GM21390 (cell line): ENCODE measurements at regions not wholly inside any gene's neighbourhood (a gene's known extent, or its start where the extent isn't known, plus 50 kb on each side); places are given as distances from the start of the nearest gene placed in this dataset.
"Not testable (repeated sequence)": the region's sequence is repeated elsewhere in the genome, so short reads cannot be mapped to it uniquely, and the experiment has no call there.

Source experiments
- ATAC-seq: cut with Tn5 transposase; IDR thresholded peaks from one replicate; pipeline ENCODE4 v1.9.1; 2021; ENCODE audit not compliant: unreplicated experiment

- ATAC-seq: no peak
Observed at GRCh38 chr5:18507114-18507513, 872.9 kb downstream of the TAF11L14 start.

GRCh38 chr5:18517641-18518380, 883.6 kb downstream of the TAF11L14 start:
- no peak for ATAC-seq

- ATAC-seq: no peak
Observed at GRCh38 chr5:18523380-18523779, 889.1 kb downstream of the TAF11L14 start.

- no peak for ATAC-seq
Observed at GRCh38 chr5:18526792-18527405, 892.6 kb downstream of the TAF11L14 start.

GRCh38 chr5:18533137-18533536, 898.9 kb downstream of the TAF11L14 start:
- ATAC-seq: no peak

GRCh38 chr5:18534119-18534518, 899.9 kb downstream of the TAF11L14 start:
- no peak for ATAC-seq

GRCh38 chr5:18535753-18536152, 901.5 kb downstream of the TAF11L14 start:
- ATAC-seq: not testable (repeated sequence)

- ATAC-seq: no peak
Observed at GRCh38 chr5:18544421-18544820, 910.2 kb downstream of the TAF11L14 start.

GRCh38 chr5:18546591-18546990, 912.3 kb downstream of the TAF11L14 start:
- ATAC-seq: no peak

GRCh38 chr5:18551716-18552115, 917.5 kb downstream of the TAF11L14 start:
- no peak for ATAC-seq

GRCh38 chr5:18553269-18553668, 919.0 kb downstream of the TAF11L14 start:
- ATAC-seq: no peak

- no peak for ATAC-seq
Observed at GRCh38 chr5:18560602-18561001, 926.3 kb downstream of the TAF11L14 start.

GRCh38 chr5:18563853-18564252, 929.6 kb downstream of the TAF11L14 start:
- no peak for ATAC-seq

GRCh38 chr5:18566671-18567070, 932.4 kb downstream of the TAF11L14 start:
- ATAC-seq: no peak

- no peak for ATAC-seq
Observed at GRCh38 chr5:18576586-18576985, 942.3 kb downstream of the TAF11L14 start.

- no peak for ATAC-seq
Observed at GRCh38 chr5:18601185-18601584, 966.9 kb downstream of the TAF11L14 start.

GRCh38 chr5:18602402-18602801, 968.1 kb downstream of the TAF11L14 start:
- ATAC-seq: no peak

- no peak for ATAC-seq
Observed at GRCh38 chr5:18605186-18605585, 970.9 kb downstream of the TAF11L14 start.

- no peak for ATAC-seq
Observed at GRCh38 chr5:18607570-18607969, 973.3 kb downstream of the TAF11L14 start.

- not testable (repeated sequence) for ATAC-seq
Observed at GRCh38 chr5:18617191-18617590, 982.9 kb downstream of the TAF11L14 start.

GRCh38 chr5:18630458-18631045, 996.3 kb downstream of the TAF11L14 start:
- ATAC-seq: no peak
